Liver (tissue), 8 donors: ENCODE measurements at regions not wholly inside any gene's neighbourhood (a gene's known extent, or its start where the extent isn't known, plus 50 kb on each side); places are given as distances from the start of the nearest gene placed in this dataset.

Source experiments
- DNase-seq: peaks from one replicate; pipeline ENCODE4 v3.0.0-alpha.2; 2017; ENCODE audit warnings: low spot score
- H3K27ac ChIP-seq, 2 donors: one replicate each; pipeline ENCODE4 v1.7.0; 2013; ENCODE audit warnings: inconsistent platforms in 2 of 2, low read length in 2 of 2, control low read depth in 1 of 2, low read depth in 1 of 2, mild to moderate bottlenecking in 1 of 2
- H3K27me3 ChIP-seq, 4 donors: one replicate each; pipeline versions ENCODE4 v1.6.1 to v1.7.0; 2013; ENCODE audit warnings: low read length in 3 of 4, inconsistent platforms in 1 of 4, mild to moderate bottlenecking in 1 of 4, moderate library complexity in 1 of 4; ENCODE audit not compliant: control insufficient read depth in 4 of 4, insufficient read depth in 4 of 4
- H3K36me3 ChIP-seq, 4 donors: one replicate each; pipeline versions ENCODE4 v1.6.1 to v1.7.0; 2013; ENCODE audit warnings: low read length in 3 of 4, mild to moderate bottlenecking in 3 of 4, low read depth in 1 of 4, moderate library complexity in 1 of 4; ENCODE audit not compliant: control insufficient read depth in 4 of 4, insufficient read depth in 3 of 4
- H3K4me1 ChIP-seq, 4 donors: one replicate each; pipeline versions ENCODE4 v1.6.1 to v1.7.0; 2013; ENCODE audit warnings: low read length in 3 of 4, mild to moderate bottlenecking in 3 of 4, moderate library complexity in 1 of 4; ENCODE audit not compliant: control insufficient read depth in 4 of 4, insufficient read depth in 4 of 4
- H3K4me3 ChIP-seq, 3 donors: one replicate each; pipeline versions ENCODE4 v1.6.1 to v1.7.0; 2013; ENCODE audit warnings: low read length in 3 of 3, control low read depth in 1 of 3, low read depth in 1 of 3, mild to moderate bottlenecking in 1 of 3
- H3K9ac ChIP-seq, 2 donors: one replicate each; pipeline ENCODE4 v1.7.0; 2013; ENCODE audit warnings: low read length in 2 of 2, mild to moderate bottlenecking in 2 of 2, moderate library complexity in 2 of 2, control low read depth in 1 of 2, low read depth in 1 of 2
- H3K9me3 ChIP-seq, 4 donors: one replicate each; pipeline versions ENCODE4 v1.6.1 to v1.7.0; 2013; ENCODE audit warnings: low read length in 3 of 4; ENCODE audit not compliant: control insufficient read depth in 4 of 4
- EGR1 ChIP-seq, 2 donors: IDR thresholded peaks; 2 replicates each; pipeline ENCODE4 v1.6.1; 2016 to 2018; ENCODE audit warnings: antibody characterized with exemption in 2 of 2, low read depth in 2 of 2
- FOXA1 ChIP-seq: IDR thresholded peaks from 2 replicates; pipeline ENCODE4 v1.6.1; 2016; ENCODE audit warnings: antibody characterized with exemption
- FOXA2 ChIP-seq: IDR thresholded peaks from 2 replicates; pipeline ENCODE4 v1.6.1; 2016; ENCODE audit warnings: antibody characterized with exemption
- GABPA ChIP-seq, 2 donors: IDR thresholded peaks in 1 of 2; conservative IDR thresholded peaks in 1 of 2; 2 replicates each; pipeline ENCODE4 v1.6.1; 2016; ENCODE audit warnings: antibody characterized with exemption in 2 of 2, mild to moderate bottlenecking in 1 of 2, moderate library complexity in 1 of 2
- HNF4A ChIP-seq, 2 donors: conservative IDR thresholded peaks; 2 replicates each; pipeline ENCODE4 v1.6.1; 2016; ENCODE audit warnings: antibody characterized with exemption in 2 of 2, mild to moderate bottlenecking in 2 of 2
- HNF4G ChIP-seq: IDR thresholded peaks from 2 replicates; pipeline ENCODE4 v1.6.1; 2016; ENCODE audit warnings: antibody characterized with exemption
- JUND ChIP-seq, 2 donors: IDR thresholded peaks; 2 replicates each; pipeline ENCODE4 v1.6.1; 2016; ENCODE audit warnings: antibody characterized with exemption in 2 of 2
- NR2F2 ChIP-seq: IDR thresholded peaks from 2 replicates; pipeline ENCODE4 v1.6.1; 2016; ENCODE audit warnings: antibody characterized with exemption
- RXRA ChIP-seq, 2 donors: IDR thresholded peaks; 2 replicates each; pipeline ENCODE4 v1.6.1; 2017 to 2018; ENCODE audit warnings: antibody characterized with exemption in 2 of 2, mild to moderate bottlenecking in 1 of 2
- SP1 ChIP-seq: IDR thresholded peaks from 2 replicates; pipeline ENCODE4 v1.6.1; 2018; ENCODE audit warnings: antibody characterized with exemption, mild to moderate bottlenecking
- TAF1 ChIP-seq: conservative IDR thresholded peaks from 2 replicates; pipeline ENCODE4 v1.6.1; 2016; ENCODE audit warnings: antibody characterized with exemption, mild to moderate bottlenecking
- YY1 ChIP-seq: IDR thresholded peaks from 2 replicates; pipeline ENCODE4 v1.6.1; 2016; ENCODE audit warnings: antibody characterized with exemption, mild to moderate bottlenecking
- WGBS: extraction: QIAGEN DNeasy Blood & Tissue Kit; methylation state at CpG from one replicate; pipeline ENCODE4 v1.1.7; 2013; 5-methylcytosine and 5-hydroxymethylcytosine counted together
- TF ChIP-seq, protein P1 (sequence below): IDR thresholded peaks from 2 replicates; pipeline ENCODE4 v1.6.1; 2016; ENCODE audit warnings: antibody characterized with exemption
- TF ChIP-seq, protein P2 (sequence below): IDR thresholded peaks from 2 replicates; pipeline ENCODE4 v1.6.1; 2016; ENCODE audit warnings: antibody characterized with exemption, mild to moderate bottlenecking
- TF ChIP-seq, protein P3 (sequence below): IDR thresholded peaks from 2 replicates; pipeline ENCODE4 v1.6.1; 2016; ENCODE audit warnings: antibody characterized with exemption
- TF ChIP-seq, protein P4 (sequence below): fragments of 150-350 bp; IDR thresholded peaks from 2 replicates; pipeline ENCODE4 v1.5.1; 2017; ENCODE audit warnings: improper control_type of control experiment, low read depth, low read length; ENCODE audit not compliant: missing input control
- TF ChIP-seq, protein P5 (sequence below): IDR thresholded peaks from 2 replicates; pipeline ENCODE4 v1.6.1; 2016; ENCODE audit warnings: antibody characterized with exemption
- donor health status: healthy.
- donor health status: healthy.
- donor health status: healthy.
- donor health status: healthy.
- donor health status: healthy.

DNA sequence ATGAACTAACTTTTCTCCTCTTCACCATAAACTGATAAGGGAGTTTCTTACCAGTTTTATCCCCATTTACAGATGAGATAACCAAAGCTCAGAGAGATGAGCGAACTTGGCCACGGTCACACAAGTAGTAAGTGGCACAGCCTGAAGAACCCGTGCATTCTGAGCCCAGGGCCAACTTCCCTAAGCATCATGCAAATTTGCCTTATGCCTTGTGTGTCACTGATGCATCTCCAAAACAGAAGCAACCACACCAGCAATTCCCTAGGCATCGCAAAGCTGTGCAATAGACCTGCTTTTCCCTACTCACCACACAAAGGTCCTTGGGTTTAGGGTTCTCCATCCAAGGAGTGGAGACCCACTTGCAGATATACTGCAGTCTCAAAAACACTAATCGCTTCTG lies 304.5 kb upstream of the KAZN start:
- TF ChIP-seq FOXA1 (no peak), TAF1 (no peak), SP1 (no peak), FOXA2 (no peak), HNF4A (conservative IDR thresholded peaks at IDR 0.05) (no peak), YY1 (no peak), EGR1 (IDR thresholded peaks at IDR 0.05; ENCODE audit: low read depth in 2 of 2) (no peak), HNF4G (no peak), JUND (IDR thresholded peaks at IDR 0.05) (no peak), NR2F2 (no peak)
- TF ChIP-seq, protein P1, sequence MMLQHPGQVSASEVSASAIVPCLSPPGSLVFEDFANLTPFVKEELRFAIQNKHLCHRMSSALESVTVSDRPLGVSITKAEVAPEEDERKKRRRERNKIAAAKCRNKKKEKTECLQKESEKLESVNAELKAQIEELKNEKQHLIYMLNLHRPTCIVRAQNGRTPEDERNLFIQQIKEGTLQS, result no peak
- TF ChIP-seq, protein P2, sequence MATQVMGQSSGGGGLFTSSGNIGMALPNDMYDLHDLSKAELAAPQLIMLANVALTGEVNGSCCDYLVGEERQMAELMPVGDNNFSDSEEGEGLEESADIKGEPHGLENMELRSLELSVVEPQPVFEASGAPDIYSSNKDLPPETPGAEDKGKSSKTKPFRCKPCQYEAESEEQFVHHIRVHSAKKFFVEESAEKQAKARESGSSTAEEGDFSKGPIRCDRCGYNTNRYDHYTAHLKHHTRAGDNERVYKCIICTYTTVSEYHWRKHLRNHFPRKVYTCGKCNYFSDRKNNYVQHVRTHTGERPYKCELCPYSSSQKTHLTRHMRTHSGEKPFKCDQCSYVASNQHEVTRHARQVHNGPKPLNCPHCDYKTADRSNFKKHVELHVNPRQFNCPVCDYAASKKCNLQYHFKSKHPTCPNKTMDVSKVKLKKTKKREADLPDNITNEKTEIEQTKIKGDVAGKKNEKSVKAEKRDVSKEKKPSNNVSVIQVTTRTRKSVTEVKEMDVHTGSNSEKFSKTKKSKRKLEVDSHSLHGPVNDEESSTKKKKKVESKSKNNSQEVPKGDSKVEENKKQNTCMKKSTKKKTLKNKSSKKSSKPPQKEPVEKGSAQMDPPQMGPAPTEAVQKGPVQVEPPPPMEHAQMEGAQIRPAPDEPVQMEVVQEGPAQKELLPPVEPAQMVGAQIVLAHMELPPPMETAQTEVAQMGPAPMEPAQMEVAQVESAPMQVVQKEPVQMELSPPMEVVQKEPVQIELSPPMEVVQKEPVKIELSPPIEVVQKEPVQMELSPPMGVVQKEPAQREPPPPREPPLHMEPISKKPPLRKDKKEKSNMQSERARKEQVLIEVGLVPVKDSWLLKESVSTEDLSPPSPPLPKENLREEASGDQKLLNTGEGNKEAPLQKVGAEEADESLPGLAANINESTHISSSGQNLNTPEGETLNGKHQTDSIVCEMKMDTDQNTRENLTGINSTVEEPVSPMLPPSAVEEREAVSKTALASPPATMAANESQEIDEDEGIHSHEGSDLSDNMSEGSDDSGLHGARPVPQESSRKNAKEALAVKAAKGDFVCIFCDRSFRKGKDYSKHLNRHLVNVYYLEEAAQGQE, result no peak
- TF ChIP-seq, protein P3, sequence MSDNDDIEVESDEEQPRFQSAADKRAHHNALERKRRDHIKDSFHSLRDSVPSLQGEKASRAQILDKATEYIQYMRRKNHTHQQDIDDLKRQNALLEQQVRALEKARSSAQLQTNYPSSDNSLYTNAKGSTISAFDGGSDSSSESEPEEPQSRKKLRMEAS, result no peak
- TF ChIP-seq, protein P4, sequence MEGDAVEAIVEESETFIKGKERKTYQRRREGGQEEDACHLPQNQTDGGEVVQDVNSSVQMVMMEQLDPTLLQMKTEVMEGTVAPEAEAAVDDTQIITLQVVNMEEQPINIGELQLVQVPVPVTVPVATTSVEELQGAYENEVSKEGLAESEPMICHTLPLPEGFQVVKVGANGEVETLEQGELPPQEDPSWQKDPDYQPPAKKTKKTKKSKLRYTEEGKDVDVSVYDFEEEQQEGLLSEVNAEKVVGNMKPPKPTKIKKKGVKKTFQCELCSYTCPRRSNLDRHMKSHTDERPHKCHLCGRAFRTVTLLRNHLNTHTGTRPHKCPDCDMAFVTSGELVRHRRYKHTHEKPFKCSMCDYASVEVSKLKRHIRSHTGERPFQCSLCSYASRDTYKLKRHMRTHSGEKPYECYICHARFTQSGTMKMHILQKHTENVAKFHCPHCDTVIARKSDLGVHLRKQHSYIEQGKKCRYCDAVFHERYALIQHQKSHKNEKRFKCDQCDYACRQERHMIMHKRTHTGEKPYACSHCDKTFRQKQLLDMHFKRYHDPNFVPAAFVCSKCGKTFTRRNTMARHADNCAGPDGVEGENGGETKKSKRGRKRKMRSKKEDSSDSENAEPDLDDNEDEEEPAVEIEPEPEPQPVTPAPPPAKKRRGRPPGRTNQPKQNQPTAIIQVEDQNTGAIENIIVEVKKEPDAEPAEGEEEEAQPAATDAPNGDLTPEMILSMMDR, result no peak
- TF ChIP-seq, protein P5, sequence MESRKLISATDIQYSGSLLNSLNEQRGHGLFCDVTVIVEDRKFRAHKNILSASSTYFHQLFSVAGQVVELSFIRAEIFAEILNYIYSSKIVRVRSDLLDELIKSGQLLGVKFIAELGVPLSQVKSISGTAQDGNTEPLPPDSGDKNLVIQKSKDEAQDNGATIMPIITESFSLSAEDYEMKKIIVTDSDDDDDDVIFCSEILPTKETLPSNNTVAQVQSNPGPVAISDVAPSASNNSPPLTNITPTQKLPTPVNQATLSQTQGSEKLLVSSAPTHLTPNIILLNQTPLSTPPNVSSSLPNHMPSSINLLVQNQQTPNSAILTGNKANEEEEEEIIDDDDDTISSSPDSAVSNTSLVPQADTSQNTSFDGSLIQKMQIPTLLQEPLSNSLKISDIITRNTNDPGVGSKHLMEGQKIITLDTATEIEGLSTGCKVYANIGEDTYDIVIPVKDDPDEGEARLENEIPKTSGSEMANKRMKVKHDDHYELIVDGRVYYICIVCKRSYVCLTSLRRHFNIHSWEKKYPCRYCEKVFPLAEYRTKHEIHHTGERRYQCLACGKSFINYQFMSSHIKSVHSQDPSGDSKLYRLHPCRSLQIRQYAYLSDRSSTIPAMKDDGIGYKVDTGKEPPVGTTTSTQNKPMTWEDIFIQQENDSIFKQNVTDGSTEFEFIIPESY, result no peak
- H3K9ac ChIP-seq, result no peak overlapping the region
- no peaks in the 10 kb centered on the region for H3K36me3 ChIP-seq
- WGBS, result 90% methylated on average over 5 of the region's 5 CpGs
- no peak overlapping the region for H3K4me3 ChIP-seq
- no peak overlapping the region for H3K27ac ChIP-seq
- H3K4me1 ChIP-seq, result no peaks in the 10 kb centered on the region
- H3K9me3 ChIP-seq, result no peaks in the 10 kb centered on the region
- DNase-seq, result no peak
- no peaks in the 10 kb centered on the region for H3K27me3 ChIP-seq

DNA sequence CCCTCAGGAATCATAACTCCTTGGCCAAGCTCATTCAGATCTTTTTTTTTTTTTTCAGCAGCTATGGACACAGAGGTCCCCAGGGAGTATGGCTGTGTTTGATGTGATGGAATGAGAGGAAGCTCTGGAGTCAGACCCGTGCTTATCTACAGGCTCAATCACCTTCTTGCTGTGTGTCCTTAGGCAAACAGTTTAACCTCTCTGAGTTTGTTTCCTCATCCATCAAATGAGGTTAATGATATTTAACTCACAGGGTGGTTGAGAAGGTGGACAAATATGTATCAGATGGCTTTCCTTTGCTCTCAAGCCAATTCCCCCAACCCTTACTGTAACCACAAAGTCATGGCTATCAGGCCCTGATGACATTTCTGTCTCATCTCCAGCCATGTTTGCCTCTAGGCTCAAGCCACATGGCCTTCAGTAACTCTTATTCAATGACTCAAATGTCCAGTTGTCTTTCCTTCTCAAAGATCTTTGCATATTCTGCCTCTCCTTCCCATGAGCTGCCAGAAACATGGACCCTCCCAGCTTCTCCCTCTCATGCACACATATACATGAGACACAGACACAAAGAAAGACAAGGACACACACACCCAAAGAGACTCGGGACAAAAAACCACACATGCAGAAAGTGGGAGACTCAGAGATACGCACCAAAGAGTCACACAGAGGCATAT lies 303.5 kb upstream of the KAZN start:
- no peak overlapping the region for H3K9ac ChIP-seq
- no peaks in the 10 kb centered on the region for H3K36me3 ChIP-seq
- H3K4me3 ChIP-seq, result no peak overlapping the region
- DNase-seq, result no peak
- 64% methylated on average over 3 of the region's 3 CpGs for WGBS
- H3K9me3 ChIP-seq, result no peaks in the 10 kb centered on the region
- TF ChIP-seq GABPA (IDR thresholded peaks at IDR 0.05 in 1 of 2, conservative IDR thresholded peaks at IDR 0.05 in 1 of 2) (no peak), FOXA2 (no peak), RXRA (IDR thresholded peaks at IDR 0.05) (no peak), HNF4G (no peak), TAF1 (no peak), JUND (IDR thresholded peaks at IDR 0.05) (no peak), NR2F2 (no peak), FOXA1 (no peak), EGR1 (IDR thresholded peaks at IDR 0.05; ENCODE audit: low read depth in 2 of 2) (no peak), SP1 (no peak)
- TF ChIP-seq, protein P2, result no peak
- TF ChIP-seq, protein P1, result no peak
- TF ChIP-seq, protein P5, result no peak
- no peak overlapping the region for H3K27ac ChIP-seq
- no peaks in the 10 kb centered on the region for H3K27me3 ChIP-seq
- H3K4me1 ChIP-seq, result no peaks in the 10 kb centered on the region
